ENCODE measurements at regions not wholly inside any gene's neighbourhood (a gene's known extent, or its start where the extent isn't known, plus 50 kb on each side); places are given as distances from the start of the nearest gene placed in this dataset.

DNA sequence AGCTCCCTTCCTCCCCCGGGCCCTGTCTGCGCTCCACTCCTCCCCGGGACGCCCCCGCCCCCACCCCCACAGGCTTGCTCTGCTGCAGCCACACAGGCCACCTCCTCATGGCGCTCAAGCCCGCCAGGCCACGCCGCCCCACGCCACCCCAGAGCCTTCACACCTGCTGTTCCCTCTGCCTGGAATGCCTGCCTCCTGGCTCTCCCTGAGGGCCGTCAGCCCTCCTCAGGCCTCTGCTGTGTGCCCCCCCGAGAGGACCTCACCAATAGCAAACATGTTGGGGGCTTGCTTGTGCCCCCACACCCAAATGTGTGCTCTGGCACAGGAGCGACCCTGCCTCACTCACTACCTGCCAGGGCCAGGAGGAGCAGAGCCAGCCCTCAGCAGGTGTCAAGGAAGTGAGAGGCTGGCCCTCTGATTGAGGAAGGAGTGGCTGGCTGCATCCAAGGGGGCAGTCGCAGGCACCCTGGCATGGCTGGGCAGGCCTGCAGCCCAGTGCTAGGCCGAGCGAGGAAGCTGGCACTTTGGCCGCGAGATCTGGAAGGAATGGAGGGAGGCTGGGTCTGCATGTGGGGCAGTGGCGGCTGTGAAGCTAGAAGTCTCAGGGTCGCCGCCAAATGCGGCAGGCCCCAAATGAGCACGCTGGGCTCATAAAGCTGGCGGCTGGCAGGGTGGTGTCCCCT is 86.5 kb downstream of the INHBB start:
- TF ChIP-seq POLR2A (IDR thresholded peaks at IDR 0.05): no peak
- TF ChIP-seq, protein P1, sequence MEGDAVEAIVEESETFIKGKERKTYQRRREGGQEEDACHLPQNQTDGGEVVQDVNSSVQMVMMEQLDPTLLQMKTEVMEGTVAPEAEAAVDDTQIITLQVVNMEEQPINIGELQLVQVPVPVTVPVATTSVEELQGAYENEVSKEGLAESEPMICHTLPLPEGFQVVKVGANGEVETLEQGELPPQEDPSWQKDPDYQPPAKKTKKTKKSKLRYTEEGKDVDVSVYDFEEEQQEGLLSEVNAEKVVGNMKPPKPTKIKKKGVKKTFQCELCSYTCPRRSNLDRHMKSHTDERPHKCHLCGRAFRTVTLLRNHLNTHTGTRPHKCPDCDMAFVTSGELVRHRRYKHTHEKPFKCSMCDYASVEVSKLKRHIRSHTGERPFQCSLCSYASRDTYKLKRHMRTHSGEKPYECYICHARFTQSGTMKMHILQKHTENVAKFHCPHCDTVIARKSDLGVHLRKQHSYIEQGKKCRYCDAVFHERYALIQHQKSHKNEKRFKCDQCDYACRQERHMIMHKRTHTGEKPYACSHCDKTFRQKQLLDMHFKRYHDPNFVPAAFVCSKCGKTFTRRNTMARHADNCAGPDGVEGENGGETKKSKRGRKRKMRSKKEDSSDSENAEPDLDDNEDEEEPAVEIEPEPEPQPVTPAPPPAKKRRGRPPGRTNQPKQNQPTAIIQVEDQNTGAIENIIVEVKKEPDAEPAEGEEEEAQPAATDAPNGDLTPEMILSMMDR (IDR thresholded peaks at IDR 0.05): no peak
